ENCODE measurements at regions not wholly inside any gene's neighbourhood (a gene's known extent, or its start where the extent isn't known, plus 50 kb on each side); places are given as distances from the start of the nearest gene placed in this dataset.
A peak's percentile ranks its signal among the peaks of the same experiment; 100 is the strongest.
"Not testable (repeated sequence)": the region's sequence is repeated elsewhere in the genome, so short reads cannot be mapped to it uniquely, and the experiment has no call there.

DNA sequence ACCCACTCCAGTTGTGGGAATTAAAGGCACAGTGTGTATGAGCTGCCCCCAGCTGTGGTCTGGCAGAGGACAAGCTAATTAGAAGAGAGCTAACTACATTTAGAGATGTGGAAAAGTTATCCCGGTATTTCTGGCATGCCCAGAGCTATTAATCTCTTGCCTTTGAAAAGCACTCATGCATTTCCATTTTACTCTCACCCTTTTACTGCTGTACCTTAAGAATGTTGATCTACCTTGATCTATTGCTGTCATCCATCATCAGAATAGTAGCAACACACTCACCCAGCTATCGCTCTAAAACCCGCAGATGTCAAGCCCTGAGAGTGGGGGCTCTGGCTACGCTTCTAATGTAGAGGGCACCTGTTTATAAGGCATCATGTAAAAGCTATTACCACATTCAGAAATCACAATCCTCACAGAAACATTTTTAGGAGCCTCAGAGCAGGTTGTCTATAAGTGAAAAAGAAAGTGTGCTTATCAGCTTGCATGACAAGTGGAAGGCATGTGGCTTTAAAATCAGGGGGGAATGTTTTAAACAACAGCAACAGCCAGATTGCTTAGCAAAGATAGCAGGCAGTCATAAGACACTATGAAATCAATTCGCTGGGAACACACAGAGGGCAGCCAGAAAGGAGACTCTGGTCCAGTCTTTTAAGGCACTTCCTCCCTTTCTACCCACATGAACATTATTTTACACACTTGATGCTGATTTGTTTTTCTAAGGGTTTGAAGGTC is 224.2 kb upstream of the IRS2 start:
- no peaks in the 10 kb centered on the region for H3K36me3 ChIP-seq
- no peak for DNase-seq (ENCODE audit: low read depth in 1 of 2, low spot score in 2 of 2)
- H3K4me3 ChIP-seq, result no peak overlapping the region
- H3K27ac ChIP-seq, result peak overlapping the region; percentile 91; the same call in 1 of the 2 replicates
- no peaks in the 10 kb centered on the region for H3K9me3 ChIP-seq (replicated peaks)
- H3K4me1 ChIP-seq (replicated peaks), result peaks cover 46% of the 10 kb centered on the region
- H3K27me3 ChIP-seq (replicated peaks), result no peaks in the 10 kb centered on the region

DNA sequence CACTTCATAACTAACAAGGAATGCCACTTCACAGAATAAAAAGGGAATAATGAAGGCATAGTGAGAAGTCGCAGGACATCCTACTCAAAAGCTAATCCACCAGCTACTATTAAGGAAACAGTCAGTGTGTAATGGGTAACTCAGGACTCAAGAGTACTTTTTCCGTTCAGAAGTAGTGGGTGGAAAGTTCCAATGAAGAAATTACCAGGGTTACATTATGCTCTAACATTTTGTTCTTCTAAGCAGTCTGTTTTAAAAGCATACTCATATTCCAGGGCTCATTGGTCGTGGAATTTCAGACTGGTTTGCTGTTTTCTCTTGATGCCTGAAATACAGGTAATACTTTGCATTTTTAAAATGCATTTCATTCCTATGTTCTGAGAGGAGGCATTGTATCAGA is 222.4 kb upstream of the IRS2 start:
- H3K9me3 ChIP-seq (replicated peaks), result no peaks in the 10 kb centered on the region
- no peaks in the 10 kb centered on the region for H3K36me3 ChIP-seq
- H3K4me1 ChIP-seq (replicated peaks), result peaks cover 39% of the 10 kb centered on the region
- no peak overlapping the region for H3K27ac ChIP-seq
- DNase-seq (ENCODE audit: low read depth in 1 of 2, low spot score in 2 of 2), result no peak
- no peaks in the 10 kb centered on the region for H3K27me3 ChIP-seq (replicated peaks)
- H3K4me3 ChIP-seq, result no peak overlapping the region

DNA sequence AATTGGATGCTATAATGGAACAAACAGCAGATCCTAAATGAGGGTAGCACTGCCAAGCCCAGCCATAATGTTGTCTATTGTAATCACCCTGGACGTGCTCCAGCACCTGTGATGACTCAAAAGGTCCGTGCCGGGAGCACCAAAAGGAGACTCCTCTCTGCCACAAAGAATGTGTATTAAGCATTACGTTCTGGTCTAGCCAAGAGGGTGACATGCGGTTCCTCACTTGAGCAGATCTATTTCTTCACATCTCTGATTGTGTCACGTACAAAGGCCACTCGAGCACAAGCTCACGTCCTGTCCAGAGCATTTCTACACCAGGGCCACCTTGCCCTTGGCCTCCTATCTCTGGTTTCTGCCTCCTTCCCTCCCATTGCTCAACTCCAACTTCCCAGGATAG is 219.9 kb upstream of the IRS2 start:
- Histone ChIP-seq H3K27ac (no peak overlapping the region), H3K4me1 (replicated peaks) (peaks cover 33% of the 10 kb centered on the region), H3K4me3 (no peak overlapping the region), H3K27me3 (replicated peaks) (no peaks in the 10 kb centered on the region), H3K36me3 (no peaks in the 10 kb centered on the region), H3K9me3 (replicated peaks) (no peaks in the 10 kb centered on the region)
- DNase-seq (ENCODE audit: low read depth in 1 of 2, low spot score in 2 of 2), result no peak

DNA sequence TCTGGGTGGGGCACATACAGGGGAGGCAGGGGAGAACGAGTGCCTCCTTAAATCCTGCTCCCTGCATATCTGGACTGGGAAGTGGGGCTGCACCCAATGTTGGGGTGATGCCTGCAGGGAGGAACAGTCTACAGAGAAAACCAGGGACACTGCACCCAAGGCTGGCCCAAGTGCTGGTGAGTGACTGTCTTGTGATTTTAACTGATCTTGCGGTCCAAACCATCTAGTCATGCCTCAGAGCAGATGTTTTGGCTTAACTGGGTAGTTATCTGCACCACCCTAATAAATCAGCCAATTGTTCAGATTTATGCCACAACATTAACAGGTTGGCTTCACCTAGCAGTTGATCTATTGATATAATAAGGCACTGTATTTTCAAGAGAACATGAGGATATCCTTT is 219.2 kb upstream of the IRS2 start:
- Histone ChIP-seq H3K4me1 (replicated peaks) (peaks cover 32% of the 10 kb centered on the region), H3K4me3 (no peak overlapping the region), H3K27me3 (replicated peaks) (no peaks in the 10 kb centered on the region), H3K36me3 (no peaks in the 10 kb centered on the region), H3K27ac (no peak overlapping the region), H3K9me3 (replicated peaks) (no peaks in the 10 kb centered on the region)
- no peak for DNase-seq (ENCODE audit: low read depth in 1 of 2, low spot score in 2 of 2)

DNA sequence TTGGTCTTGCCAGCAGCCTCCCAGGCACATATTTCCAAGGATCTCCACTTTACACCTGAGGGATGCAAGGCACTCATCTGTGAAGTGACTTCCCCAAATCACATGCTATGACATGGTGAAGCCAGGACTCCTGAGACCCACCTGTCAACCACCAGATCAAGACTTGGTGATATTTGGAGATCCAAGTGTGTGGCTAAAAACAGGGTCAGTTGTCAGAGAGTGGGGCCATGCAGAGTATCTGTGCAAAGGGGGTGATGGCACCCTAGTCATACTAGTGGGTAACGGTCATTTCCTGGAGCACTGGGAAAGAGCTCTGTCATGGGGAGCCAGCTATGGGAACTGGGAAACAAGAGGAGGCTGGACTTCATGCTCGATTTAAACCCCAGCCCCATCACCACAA is 218.4 kb upstream of the IRS2 start:
- H3K9me3 ChIP-seq (replicated peaks), result no peaks in the 10 kb centered on the region
- no peaks in the 10 kb centered on the region for H3K27me3 ChIP-seq (replicated peaks)
- no peaks in the 10 kb centered on the region for H3K36me3 ChIP-seq
- H3K4me1 ChIP-seq (replicated peaks), result peaks cover 31% of the 10 kb centered on the region
- no peak overlapping the region for H3K4me3 ChIP-seq
- no peak overlapping the region for H3K27ac ChIP-seq
- no peak for DNase-seq (ENCODE audit: low read depth in 1 of 2, low spot score in 2 of 2)

DNA sequence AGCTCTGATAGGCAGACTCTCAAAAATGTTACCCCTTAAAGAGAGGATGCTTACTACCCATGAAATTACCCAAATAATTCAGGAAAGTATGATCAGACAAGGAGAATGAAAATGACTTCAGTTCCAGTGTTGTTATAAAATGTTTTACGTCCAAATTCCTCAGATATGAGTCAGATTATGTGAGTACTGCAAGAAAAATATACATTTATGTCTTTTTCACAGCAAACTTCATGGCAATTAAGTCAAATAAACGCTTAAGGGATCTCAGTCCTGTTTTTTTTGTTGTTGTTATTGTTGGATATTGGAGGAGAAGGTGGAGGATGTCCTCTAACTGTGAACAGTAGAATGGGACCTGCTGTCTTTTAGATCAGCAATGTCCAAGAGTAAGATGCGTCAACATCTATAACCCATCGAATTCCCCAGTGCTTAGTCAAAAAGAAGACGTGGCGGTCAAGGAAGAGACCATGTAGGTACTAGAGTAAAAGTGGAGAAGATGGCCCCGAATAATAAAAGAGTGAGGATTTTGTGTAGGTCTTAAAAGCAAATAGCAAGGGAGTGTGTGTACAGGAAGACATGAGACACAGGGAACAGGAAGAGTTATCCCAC is 215.4 kb upstream of the IRS2 start:
- no peak overlapping the region for H3K4me3 ChIP-seq
- no peaks in the 10 kb centered on the region for H3K27me3 ChIP-seq (replicated peaks)
- DNase-seq (ENCODE audit: low read depth in 1 of 2, low spot score in 2 of 2), result peak; percentile 60 to 91
- peak overlapping the region; percentile 54 for H3K27ac ChIP-seq
- peaks cover 47% of the 10 kb centered on the region for H3K4me1 ChIP-seq (replicated peaks)
- no peaks in the 10 kb centered on the region for H3K9me3 ChIP-seq (replicated peaks)
- no peaks in the 10 kb centered on the region for H3K36me3 ChIP-seq

DNA sequence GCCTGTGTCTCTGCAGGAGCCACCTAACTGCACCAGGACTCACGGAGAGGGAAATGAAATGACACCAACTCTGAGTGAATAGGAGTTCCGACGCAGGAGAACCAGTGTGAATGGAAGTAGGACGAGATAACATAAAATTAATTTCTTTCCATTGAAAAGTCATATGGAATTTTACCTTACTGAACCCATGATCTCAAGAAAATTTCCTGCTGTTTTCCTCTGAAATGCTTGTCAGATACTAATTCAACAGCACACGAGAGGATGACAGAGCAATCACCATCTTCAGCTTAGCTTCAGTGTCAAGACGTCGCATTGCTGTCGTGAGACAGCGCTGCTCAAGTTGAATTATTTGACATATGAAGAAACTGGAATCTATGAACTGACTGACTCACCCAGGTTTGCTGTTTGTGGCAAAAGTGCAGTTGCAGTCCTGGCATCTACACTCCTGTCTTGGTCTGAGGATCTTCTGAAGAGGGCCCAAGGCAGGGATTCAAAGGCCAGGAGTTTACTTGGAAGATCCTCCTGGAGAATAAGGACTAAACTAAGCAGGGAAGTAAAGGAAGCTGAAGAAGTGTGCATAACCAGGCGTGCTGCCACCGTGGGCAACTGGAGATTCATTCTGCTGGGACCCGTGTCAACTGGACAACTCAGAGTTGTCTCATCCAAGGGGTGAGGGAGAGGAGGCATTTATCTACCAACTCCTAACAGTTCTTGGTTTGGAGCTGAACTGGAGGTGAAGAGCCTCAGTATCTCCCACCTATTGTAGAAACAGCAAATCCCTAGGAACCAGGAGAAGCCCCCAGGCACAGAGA is 214.4 kb upstream of the IRS2 start:
- DNase-seq (ENCODE audit: low read depth in 1 of 2, low spot score in 2 of 2), result peak in 1 of 2 experiments; percentile 34
- Histone ChIP-seq H3K4me3 (no peak overlapping the region), H3K27ac (peak overlapping the region; percentile 54), H3K4me1 (replicated peaks) (peaks cover 40% of the 10 kb centered on the region), H3K9me3 (replicated peaks) (no peaks in the 10 kb centered on the region), H3K36me3 (no peaks in the 10 kb centered on the region), H3K27me3 (replicated peaks) (no peaks in the 10 kb centered on the region)

DNA sequence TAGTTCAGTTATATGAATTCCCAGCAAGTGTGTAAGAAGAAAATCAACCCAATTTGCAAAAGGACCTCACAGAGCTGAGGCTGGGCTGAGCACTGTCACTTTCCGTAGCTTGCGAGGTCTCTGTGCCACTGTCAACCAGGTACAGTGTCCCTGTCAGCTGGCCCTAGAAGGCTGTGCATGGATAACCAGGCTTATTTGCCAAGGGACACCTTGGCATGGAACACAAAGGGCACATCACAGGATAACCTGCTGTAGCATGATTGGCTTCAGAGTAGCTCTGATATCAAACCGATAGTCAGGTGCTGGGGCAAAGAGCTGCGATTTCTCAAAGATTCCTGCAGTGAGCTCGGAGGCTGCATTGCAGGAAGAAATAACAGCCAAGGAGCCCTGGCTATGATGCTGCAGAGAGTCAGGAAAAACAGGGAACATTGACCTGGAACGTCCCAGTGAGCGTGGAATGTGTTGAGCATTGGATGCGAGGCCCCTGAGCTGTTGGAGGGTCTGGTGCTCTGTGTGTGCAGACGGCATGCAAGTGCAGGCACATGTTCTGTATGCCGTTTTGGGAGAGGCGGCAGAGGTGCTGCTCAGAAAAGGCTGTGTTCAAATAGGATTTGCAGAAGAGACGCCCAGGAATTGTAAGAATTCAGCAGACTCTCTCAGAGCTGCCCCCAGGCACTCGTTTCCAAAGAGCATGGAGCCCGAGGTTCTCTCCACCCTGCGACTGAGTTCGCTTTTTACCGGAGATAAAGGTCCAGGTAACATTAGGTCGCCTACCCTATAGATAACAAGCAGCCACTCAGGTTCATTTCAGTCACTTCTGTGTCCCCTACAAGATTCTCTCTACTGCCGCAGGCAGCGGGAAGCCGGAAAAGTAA is 213.5 kb upstream of the IRS2 start:
- Histone ChIP-seq H3K4me1 (replicated peaks) (peaks cover 40% of the 10 kb centered on the region), H3K4me3 (no peak overlapping the region), H3K27ac (no peak overlapping the region), H3K9me3 (replicated peaks) (no peaks in the 10 kb centered on the region), H3K27me3 (replicated peaks) (no peaks in the 10 kb centered on the region), H3K36me3 (no peaks in the 10 kb centered on the region)
- peak in 1 of 2 experiments; percentile 43 for DNase-seq (ENCODE audit: low read depth in 1 of 2, low spot score in 2 of 2)

DNA sequence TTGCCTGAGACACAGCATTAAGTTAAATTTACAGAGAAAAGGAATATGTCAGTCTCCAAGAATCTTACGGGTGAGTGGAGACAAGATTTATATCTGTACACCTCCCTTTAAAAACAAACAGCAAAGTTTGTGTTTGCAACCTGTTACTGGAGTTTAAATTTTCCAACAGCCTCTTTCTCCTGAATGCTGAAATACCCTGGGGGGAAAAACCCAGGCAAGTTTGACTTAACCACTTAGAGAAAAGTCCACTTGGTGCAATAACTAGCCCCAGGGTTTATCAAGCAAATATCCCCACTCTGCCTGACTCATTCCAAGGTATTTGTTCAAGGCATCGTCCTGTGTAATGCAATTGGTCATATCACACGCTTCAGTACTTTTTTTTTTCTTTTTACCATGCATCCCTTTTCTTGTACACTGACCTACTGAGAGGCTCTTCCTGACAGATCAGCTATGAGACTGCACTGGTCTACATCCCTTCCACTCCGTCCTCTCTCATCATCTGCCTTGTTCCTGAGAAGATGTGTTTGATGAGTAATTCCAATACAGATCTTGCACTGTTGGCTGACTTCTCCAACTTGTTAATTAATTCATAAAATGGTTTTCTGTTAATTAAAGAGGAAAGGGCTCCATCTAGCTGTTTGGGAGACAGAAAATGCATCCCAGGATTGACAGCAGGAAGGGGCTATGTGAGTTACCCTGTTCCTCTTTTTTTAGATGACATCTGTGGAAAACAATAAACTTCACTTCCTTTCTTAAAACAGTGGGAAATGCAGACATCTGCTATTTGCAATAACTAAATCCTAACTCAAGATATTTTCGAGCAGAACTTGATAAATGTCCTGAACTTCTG is 212.5 kb upstream of the IRS2 start:
- H3K27ac ChIP-seq, result no peak overlapping the region
- H3K27me3 ChIP-seq (replicated peaks), result no peaks in the 10 kb centered on the region
- H3K4me3 ChIP-seq, result no peak overlapping the region
- H3K4me1 ChIP-seq (replicated peaks), result peaks cover 40% of the 10 kb centered on the region
- no peaks in the 10 kb centered on the region for H3K36me3 ChIP-seq
- H3K9me3 ChIP-seq (replicated peaks), result no peaks in the 10 kb centered on the region
- peak; percentile 79 to 83 for DNase-seq (ENCODE audit: low read depth in 1 of 2, low spot score in 2 of 2)

DNA sequence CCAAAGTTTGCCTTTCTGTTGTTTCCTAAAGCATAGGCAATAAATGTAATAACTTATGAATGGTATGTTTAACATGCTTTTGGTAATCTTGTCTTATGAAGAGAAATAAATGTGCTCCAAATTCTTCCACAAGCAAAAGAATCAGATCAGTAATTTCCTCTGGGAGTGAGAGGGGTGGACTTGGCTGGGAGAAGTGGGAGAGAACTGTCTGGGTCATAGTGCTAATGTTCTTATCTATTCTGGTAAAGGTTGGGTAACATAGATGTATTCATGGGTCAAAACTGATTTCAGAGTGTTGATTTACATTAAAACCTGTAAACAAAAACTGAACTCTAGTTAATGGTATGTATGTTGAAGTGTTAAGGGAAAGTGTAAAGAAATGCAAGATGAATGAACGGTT is 211.7 kb upstream of the IRS2 start:
- Histone ChIP-seq H3K4me3 (no peak overlapping the region), H3K4me1 (replicated peaks) (peaks cover 40% of the 10 kb centered on the region), H3K36me3 (no peaks in the 10 kb centered on the region), H3K27me3 (replicated peaks) (no peaks in the 10 kb centered on the region), H3K27ac (no peak overlapping the region), H3K9me3 (replicated peaks) (no peaks in the 10 kb centered on the region)
- peak in 1 of 2 experiments; percentile 12 for DNase-seq (ENCODE audit: low read depth in 1 of 2, low spot score in 2 of 2)

DNA sequence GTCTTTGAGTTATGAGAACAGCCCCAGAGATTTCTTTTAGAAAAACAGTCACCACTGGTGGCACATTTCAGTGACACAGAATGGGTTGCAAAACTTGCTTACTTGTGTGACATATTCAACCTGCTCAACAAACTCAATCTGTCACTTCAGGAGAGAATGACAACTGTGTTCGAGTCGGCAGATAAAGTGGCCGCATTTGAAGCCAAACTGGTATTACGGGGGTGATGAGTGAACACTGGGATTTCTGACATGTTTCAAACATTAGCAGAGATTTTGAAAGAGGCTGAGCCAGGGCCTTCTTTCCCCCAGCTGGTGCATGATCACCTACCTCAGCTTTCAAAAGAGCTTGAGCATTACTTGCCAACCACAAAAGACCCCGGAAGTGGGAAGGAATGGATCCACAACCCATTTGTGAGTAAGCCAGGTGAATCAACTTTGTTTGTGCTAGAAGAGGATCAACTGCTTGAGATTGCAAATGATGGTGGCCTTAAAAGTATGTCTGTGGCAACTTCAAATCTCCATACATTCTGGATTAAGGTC is 210.7 kb upstream of the IRS2 start:
- not testable (repeated sequence) for H3K27ac ChIP-seq; H3K27me3 ChIP-seq (replicated peaks); H3K9me3 ChIP-seq (replicated peaks); H3K4me3 ChIP-seq; H3K36me3 ChIP-seq
- DNase-seq (ENCODE audit: low read depth in 1 of 2, low spot score in 2 of 2), result peak in 1 of 2 experiments; percentile 29
- H3K4me1 ChIP-seq (replicated peaks), result peaks cover 32% of the 10 kb centered on the region

DNA sequence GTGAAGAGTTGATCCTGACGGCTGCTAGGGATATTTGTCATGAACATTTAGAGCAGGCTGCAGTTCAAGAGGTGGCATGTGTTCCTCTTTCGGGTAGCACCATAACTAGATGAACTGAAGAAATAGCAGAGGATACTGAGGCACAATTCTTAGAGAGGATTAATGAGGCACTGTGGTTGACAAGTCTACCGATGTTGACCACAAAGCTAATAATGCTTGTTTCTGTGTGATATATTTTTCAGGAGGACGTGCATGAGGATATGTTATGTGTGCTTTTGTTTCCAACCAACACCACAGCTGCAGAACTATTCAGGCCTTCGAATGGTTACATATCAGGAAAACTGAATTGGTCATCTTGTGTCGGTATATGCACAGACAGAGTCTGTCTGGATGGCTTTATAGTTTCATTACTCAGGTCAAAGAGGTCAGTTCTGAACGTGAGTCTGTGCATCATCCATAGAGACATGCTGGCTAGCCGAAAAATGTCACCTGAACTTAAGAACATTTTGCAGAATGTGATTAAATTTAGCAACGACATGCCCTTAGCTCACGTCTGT is 210.1 kb upstream of the IRS2 start:
- no peak overlapping the region for H3K4me3 ChIP-seq

More for the DNA sequence above, 210.1 kb upstream of the IRS2 start:
- peaks cover 25% of the 10 kb centered on the region for H3K4me1 ChIP-seq (replicated peaks)
- no peaks in the 10 kb centered on the region for H3K36me3 ChIP-seq
- no peaks in the 10 kb centered on the region; the same call in 1 of the 2 replicates for H3K9me3 ChIP-seq (replicated peaks)
- no peak overlapping the region for H3K27ac ChIP-seq
- no peak for DNase-seq (ENCODE audit: low read depth in 1 of 2, low spot score in 2 of 2)
- no peaks in the 10 kb centered on the region for H3K27me3 ChIP-seq (replicated peaks)

All from SJSA1 (cell line).